ENCODE measurements at regions not wholly inside any gene's neighbourhood (a gene's known extent, or its start where the extent isn't known, plus 50 kb on each side); places are given as distances from the start of the nearest gene placed in this dataset.
"Not testable (repeated sequence)": the region's sequence is repeated elsewhere in the genome, so short reads cannot be mapped to it uniquely, and the experiment has no call there.

- no peak for DNase-seq (ENCODE audit: low read depth)
- H3K4me3 ChIP-seq (ENCODE audit: low read depth, low read length), result no peak overlapping the region
- no peak for TF ChIP-seq MYC (IDR thresholded peaks at IDR 0.05; ENCODE audit: low read depth, low read length)
- TF ChIP-seq POLR2A (IDR thresholded peaks at IDR 0.05; ENCODE audit: extremely low read depth, insufficient read length), result no peak
- no peak for TF ChIP-seq CTCF (IDR thresholded peaks at IDR 0.05; ENCODE audit: low read depth, low read length)
- TF ChIP-seq MAX (IDR thresholded peaks at IDR 0.05; ENCODE audit: low read depth, low read length), result no peak
These were observed 130.7 kb upstream of the TAF11L2 start for GRCh38 chr5:17367256-17367840.

- TF ChIP-seq MYC (IDR thresholded peaks at IDR 0.05; ENCODE audit: low read depth, low read length), result no peak
- no peak for TF ChIP-seq MAX (IDR thresholded peaks at IDR 0.05; ENCODE audit: low read depth, low read length)
- no peak for TF ChIP-seq POLR2A (IDR thresholded peaks at IDR 0.05; ENCODE audit: extremely low read depth, insufficient read length)
- TF ChIP-seq CTCF (IDR thresholded peaks at IDR 0.05; ENCODE audit: low read depth, low read length), result no peak
- no peak overlapping the region for H3K4me3 ChIP-seq (ENCODE audit: low read depth, low read length)
- DNase-seq (ENCODE audit: low read depth), result no peak
These were observed 127.4 kb upstream of the TAF11L2 start for GRCh38 chr5:17370651-17371050.

- DNase-seq (ENCODE audit: low read depth), result no peak
- H3K4me3 ChIP-seq (ENCODE audit: low read depth, low read length), result no peak overlapping the region
These were observed 124.6 kb upstream of the TAF11L2 start for GRCh38 chr5:17373406-17373805.

GRCh38 chr5:17373814-17374556 lies 124.0 kb upstream of the TAF11L2 start:
- TF ChIP-seq CTCF (IDR thresholded peaks at IDR 0.05; ENCODE audit: low read depth, low read length) (no peak), MYC (IDR thresholded peaks at IDR 0.05; ENCODE audit: low read depth, low read length) (no peak), POLR2A (IDR thresholded peaks at IDR 0.05; ENCODE audit: extremely low read depth, insufficient read length) (no peak), MAX (IDR thresholded peaks at IDR 0.05; ENCODE audit: low read depth, low read length) (no peak)
- DNase-seq (ENCODE audit: low read depth), result no peak

More at GRCh38 chr5:17373406-17373805, 124.6 kb upstream of the TAF11L2 start:
- no peak for TF ChIP-seq CTCF (IDR thresholded peaks at IDR 0.05; ENCODE audit: low read depth, low read length)

GRCh38 chr5:17374973-17375742 lies 122.9 kb upstream of the TAF11L2 start:
- no peak for DNase-seq (ENCODE audit: low read depth)
- TF ChIP-seq CTCF (IDR thresholded peaks at IDR 0.05; ENCODE audit: low read depth, low read length), result no peak
- TF ChIP-seq MAX (IDR thresholded peaks at IDR 0.05; ENCODE audit: low read depth, low read length), result no peak
- no peak for TF ChIP-seq MYC (IDR thresholded peaks at IDR 0.05; ENCODE audit: low read depth, low read length)
- no peak overlapping the region for H3K4me3 ChIP-seq (ENCODE audit: low read depth, low read length)

More at GRCh38 chr5:17373814-17374556, 124.0 kb upstream of the TAF11L2 start:
- no peak overlapping the region for H3K4me3 ChIP-seq (ENCODE audit: low read depth, low read length)

GRCh38 chr5:17375886-17376285 lies 122.1 kb upstream of the TAF11L2 start:
- H3K4me3 ChIP-seq (ENCODE audit: low read depth, low read length); DNase-seq (ENCODE audit: low read depth): not testable (repeated sequence)

Measured in NB4 (cell line).